ENCODE measurements at regions not wholly inside any gene's neighbourhood (a gene's known extent, or its start where the extent isn't known, plus 50 kb on each side); places are given as distances from the start of the nearest gene placed in this dataset.

GRCh38 chr1:14500912-14501311 lies 97.6 kb upstream of the KAZN start:
- TF ChIP-seq SPI1 (IDR thresholded peaks at IDR 0.05; ENCODE audit: borderline replicate concordance, low read depth) = no peak
- no peak for TF ChIP-seq GABPA (IDR thresholded peaks at IDR 0.05; ENCODE audit: low read depth)
- TF ChIP-seq, protein P1, sequence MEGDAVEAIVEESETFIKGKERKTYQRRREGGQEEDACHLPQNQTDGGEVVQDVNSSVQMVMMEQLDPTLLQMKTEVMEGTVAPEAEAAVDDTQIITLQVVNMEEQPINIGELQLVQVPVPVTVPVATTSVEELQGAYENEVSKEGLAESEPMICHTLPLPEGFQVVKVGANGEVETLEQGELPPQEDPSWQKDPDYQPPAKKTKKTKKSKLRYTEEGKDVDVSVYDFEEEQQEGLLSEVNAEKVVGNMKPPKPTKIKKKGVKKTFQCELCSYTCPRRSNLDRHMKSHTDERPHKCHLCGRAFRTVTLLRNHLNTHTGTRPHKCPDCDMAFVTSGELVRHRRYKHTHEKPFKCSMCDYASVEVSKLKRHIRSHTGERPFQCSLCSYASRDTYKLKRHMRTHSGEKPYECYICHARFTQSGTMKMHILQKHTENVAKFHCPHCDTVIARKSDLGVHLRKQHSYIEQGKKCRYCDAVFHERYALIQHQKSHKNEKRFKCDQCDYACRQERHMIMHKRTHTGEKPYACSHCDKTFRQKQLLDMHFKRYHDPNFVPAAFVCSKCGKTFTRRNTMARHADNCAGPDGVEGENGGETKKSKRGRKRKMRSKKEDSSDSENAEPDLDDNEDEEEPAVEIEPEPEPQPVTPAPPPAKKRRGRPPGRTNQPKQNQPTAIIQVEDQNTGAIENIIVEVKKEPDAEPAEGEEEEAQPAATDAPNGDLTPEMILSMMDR (IDR thresholded peaks at IDR 0.05; ENCODE audit: insufficient read depth, low read length) = no peak
- no peak for TF ChIP-seq REST (IDR thresholded peaks at IDR 0.05; ENCODE audit: insufficient replicate concordance, low read depth)
- no peak for TF ChIP-seq POLR2AphosphoS5 (IDR thresholded peaks at IDR 0.05; ENCODE audit: low read depth)

GRCh38 chr1:14504517-14504916 lies 94.0 kb upstream of the KAZN start:
- Histone ChIP-seq H3K27me3 (ENCODE audit: insufficient read depth, poor library complexity, severe bottlenecking) (no peaks in the 10 kb centered on the region), H3K27ac (replicated peaks) (no peak overlapping the region), H3K4me3 (replicated peaks; ENCODE audit: insufficient read depth, low read length) (no peak overlapping the region)
- no peak for TF ChIP-seq SPI1 (IDR thresholded peaks at IDR 0.05; ENCODE audit: borderline replicate concordance, low read depth)
- TF ChIP-seq, protein P1 (IDR thresholded peaks at IDR 0.05; ENCODE audit: insufficient read depth, low read length) = no peak
- no peak for TF ChIP-seq REST (IDR thresholded peaks at IDR 0.05; ENCODE audit: insufficient replicate concordance, low read depth)
- no peak for TF ChIP-seq POLR2AphosphoS5 (IDR thresholded peaks at IDR 0.05; ENCODE audit: low read depth)
- TF ChIP-seq GABPA (IDR thresholded peaks at IDR 0.05; ENCODE audit: low read depth) = no peak
- DNase-seq (ENCODE audit: low read depth in 1 of 2, low spot score in 1 of 2) = no peak

More at GRCh38 chr1:14500912-14501311, 97.6 kb upstream of the KAZN start:
- Histone ChIP-seq H3K27ac (replicated peaks) (no peak overlapping the region), H3K4me3 (replicated peaks; ENCODE audit: insufficient read depth, low read length) (no peak overlapping the region), H3K27me3 (ENCODE audit: insufficient read depth, poor library complexity, severe bottlenecking) (no peaks in the 10 kb centered on the region)
- DNase-seq (ENCODE audit: low read depth in 1 of 2, low spot score in 1 of 2) = no peak

GRCh38 chr1:14506471-14507255 lies 91.8 kb upstream of the KAZN start:
- no peak overlapping the region for H3K27ac ChIP-seq (replicated peaks)

More at GRCh38 chr1:14506471-14507255, 91.8 kb upstream of the KAZN start:
- Histone ChIP-seq H3K27me3 (ENCODE audit: insufficient read depth, poor library complexity, severe bottlenecking) (no peaks in the 10 kb centered on the region), H3K4me3 (replicated peaks; ENCODE audit: insufficient read depth, low read length) (no peak overlapping the region)
- TF ChIP-seq POLR2AphosphoS5 (IDR thresholded peaks at IDR 0.05; ENCODE audit: low read depth) (no peak), GABPA (IDR thresholded peaks at IDR 0.05; ENCODE audit: low read depth) (no peak), SPI1 (IDR thresholded peaks at IDR 0.05; ENCODE audit: borderline replicate concordance, low read depth) (no peak), REST (IDR thresholded peaks at IDR 0.05; ENCODE audit: insufficient replicate concordance, low read depth) (no peak)
- DNase-seq (ENCODE audit: low read depth in 1 of 2, low spot score in 1 of 2) = no peak
